ENCODE measurements at regions not wholly inside any gene's neighbourhood (a gene's known extent, or its start where the extent isn't known, plus 50 kb on each side); places are given as distances from the start of the nearest gene placed in this dataset.

DNA sequence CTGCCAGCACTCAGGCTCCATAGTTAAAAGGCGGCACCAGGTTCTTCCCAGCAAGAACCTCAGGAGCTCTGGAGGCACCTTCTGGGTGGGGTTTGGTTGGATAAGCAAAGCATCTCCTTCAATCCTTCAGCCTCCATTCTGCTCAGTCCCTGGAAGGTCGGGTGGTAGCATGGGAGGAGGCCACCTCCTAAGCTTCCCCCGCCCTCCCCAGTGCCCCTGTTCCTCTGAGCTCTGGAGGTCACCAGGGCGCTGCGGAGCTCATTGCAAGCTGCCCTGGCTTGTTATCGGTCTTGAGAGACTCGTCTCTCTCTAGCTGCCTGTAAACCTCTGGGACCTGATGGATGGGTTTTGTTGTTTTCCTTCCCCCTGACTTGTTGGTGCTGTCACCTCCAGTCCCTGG is 124.8 kb downstream of the RPLP1 start:
- no peak for DNase-seq

DNA sequence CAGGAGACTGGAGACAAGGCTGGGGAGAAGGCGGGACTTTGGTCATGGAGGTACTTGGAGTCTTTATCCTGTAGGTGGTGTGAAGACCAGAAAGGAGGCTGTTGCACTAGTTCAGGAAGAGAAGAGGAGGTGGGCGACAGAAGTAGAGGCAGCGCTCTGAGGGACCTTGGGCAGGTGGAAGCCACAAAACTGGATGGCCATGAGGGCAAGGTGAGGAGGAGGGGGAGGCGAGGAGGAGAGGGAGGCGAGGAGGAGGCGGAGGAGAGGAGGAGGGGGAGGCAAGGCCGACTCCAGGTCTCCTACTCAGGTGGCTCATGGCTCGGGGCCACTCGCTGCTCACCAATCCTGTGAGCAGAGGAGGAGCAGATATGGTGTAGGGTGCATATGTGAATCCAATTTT is 125.6 kb downstream of the RPLP1 start:
- no peak for DNase-seq

DNA sequence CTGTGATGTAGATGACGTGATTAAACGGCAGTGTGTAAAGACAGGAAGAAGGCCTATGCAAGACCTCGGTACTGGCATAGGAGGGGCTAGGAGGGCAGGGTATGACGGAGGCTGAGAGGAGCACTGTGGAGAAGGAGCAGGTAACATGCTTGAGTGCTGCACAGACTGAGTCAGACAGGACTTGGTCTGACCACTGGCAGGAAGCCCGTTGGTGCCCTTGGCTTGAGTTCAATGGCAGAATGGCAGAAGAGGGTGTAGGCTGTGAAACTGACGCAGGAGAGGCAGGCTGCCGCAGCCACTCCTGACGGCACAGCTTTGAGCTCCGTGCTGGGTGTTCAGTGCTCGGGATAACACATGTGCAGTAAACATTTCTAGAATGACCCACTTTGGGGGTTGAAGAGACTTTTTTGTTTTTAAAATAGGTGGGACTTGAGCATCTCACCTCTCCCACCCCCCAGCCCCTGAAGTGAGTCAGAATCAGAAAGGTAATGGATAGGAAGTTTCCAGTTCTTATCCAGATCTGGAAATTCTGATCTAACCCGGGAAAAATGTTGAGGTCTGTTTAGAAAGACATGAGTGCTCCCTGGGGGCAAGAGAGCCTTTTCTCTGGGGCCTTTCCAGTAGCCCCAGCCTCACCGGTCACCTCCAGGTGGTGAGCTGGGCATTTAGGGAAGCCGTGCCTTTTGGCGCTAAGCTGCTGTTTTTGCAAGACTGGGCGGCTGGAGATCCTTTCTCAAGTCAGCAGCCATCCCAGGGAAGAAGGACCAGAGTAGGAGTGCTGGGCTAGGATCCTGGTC is 126.4 kb downstream of the RPLP1 start:
- DNase-seq = no peak

DNA sequence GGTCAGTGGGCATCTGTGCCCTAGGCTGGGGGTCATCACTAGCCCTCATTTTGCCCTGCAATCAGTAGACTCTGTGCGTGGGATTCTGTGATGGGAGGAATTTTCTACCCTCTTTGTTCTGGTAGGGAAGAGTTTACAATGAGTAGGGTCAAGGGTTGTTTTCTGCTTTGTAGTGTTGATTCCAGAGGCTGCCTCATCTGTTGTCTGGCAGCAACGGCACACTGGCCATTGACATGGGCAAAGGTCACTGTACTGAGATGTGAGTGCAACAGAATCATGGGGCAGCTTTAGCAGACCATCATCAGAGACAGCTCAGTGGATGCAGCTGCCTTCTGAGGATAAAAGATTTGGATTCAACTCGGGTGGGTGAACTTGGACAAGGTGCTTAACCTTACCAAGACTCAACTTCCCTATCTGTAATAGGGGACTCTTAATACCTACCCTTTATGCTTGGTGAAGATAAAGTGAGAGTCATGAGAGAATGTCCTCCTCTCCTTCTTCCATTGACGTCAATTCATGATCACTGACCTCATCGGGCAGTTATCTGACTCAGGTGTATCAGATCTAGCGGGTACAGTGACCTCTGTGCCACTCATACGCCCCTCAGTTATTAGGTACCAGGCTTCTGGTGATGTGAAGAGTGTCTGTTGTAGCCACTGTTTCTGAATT is 127.5 kb downstream of the RPLP1 start:
- DNase-seq = no peak

DNA sequence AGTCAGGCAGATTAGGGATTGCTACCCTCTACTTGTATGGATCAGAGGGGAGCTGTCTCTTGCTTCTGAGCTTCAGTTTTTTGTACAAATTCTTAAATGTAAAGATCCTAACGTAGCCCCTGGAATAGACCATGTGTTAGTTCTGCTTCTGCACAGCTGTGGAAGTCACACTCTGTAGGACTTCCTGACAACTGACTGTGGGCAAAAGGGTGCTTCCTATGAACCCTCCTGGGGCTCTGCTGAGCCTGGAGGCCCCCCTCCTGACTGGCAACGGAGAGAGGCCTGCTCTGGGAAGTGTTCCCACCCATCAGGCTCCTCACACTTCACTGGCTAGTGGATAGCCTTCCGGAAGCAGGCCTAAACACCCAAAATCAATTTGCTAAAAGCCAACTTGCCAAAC is 131.0 kb downstream of the RPLP1 start:
- no peak for DNase-seq

DNA sequence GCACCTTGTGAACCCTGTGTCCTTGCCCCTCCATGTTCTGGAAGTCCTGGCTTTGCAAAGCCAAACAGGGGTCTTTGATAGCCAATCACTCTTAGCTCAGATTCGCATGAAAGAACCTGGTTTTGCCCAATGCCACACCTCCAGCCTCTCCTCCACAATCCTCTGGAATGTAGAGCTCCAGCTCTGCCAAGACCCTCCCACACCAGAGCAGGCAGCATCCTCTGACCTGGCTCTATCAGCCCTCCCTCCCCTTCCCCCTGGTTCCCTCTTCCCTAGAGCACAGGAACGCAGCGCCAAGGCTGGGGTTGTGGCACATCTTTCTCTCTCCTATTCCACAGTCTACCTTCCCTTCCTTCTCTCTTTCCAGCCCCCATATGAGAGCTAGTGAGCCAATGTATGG is 133.3 kb downstream of the RPLP1 start:
- no peak for DNase-seq

DNA sequence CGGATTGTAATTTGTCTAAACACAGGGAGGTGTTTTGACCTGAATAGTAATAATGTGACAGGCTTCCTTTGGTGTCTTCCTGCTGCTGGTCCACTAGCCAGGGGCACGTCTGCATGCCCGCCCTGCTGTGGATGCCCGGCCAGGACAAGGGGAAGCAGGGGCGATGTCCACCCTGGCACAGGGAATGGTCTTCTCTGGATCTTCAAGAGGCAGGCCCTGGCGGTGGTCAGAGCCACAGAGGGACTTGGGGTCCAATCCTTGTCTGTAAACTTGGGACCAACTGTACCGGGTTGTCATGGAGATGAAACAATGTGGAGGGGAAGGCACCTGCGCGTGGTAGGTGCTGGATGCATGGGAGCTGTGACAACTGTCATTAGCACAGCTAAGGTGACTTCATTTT is 134.1 kb downstream of the RPLP1 start:
- DNase-seq = no peak

DNA sequence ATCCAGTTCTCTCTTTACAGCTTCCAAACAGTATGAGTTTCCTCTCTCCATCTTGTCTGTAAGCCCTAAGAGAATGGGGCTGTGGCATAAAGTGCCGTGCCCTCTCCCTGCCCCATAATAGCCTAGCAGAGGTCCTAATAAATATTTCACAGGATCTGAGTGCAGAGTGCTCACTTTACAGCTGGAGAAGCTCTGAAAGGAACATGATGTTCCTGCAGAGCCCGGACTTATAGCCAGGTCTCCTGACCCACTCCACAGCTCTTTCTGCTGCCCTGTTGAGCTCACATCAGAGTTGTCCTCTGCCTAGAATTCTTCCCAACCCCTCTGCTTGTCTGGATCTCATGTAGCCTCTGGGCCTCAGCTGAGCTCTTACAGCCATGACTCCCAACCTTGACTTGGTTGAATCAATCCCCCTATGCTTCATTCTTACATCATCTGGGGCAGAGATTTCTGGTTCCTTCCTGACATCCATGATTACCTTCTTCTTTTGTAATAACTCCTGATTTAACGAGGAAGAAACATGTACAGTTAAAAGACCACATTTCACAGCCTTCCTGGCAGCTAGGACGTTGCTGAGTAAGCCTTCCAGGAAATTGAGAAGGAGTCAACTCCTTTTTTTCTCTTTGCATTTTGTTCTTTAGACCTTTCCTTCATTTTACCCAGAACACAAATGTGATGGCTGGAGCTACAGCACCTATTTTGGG is 135.3 kb downstream of the RPLP1 start:
- no peak for DNase-seq

DNA sequence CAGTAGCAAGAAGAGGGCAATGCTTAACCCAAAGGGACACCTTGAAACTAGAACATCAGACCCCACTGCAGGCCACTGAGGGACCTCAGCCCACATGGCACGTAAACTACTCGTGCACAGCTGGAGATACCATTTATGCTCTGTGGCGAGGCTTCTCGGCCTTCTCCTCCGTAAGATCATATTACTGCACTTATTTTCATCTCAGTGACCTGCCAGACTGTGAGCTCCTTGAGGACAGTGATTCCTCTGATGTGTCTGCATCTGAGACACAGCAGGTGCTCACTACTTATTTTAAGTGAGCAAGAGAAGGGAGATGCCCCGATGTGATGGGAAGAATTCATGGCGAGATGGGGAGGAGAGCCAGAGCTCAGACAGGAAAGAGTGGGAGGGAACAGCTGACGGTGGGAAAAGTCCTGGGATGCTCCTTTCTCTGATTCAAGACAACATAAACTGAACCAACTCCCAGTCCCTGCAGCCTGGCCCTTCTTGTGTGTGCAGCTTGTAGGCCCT is 137.6 kb downstream of the RPLP1 start:
- DNase-seq = no peak

DNA sequence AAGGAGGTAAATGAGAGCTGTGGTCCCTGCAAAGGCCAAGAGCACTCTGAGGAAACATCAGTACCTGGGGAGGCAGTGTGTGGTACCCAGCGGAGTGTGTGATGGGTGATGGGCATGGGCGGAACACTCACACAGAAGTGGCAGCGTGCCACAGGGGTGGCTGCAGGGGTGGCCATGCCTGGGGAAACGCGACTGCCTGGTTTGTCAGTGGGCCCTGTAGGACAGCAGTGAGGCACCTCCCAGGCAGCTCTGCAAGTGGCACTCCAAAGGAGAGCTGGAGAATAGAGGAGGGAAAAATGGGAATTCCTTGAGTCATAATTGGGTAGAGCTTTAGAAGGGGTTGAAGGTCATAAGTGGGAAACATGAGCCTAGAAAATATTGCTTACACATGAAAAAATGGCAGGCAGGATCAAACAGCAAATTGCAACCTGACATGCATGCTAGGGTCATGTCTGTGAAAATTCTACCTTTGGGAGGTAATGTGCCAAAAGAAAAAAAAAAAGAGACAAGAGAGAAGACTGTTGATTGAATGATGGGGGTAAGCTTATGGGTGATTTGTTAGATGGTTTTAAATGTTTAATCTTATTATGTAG is 138.4 kb downstream of the RPLP1 start:
- DNase-seq = no peak

DNA sequence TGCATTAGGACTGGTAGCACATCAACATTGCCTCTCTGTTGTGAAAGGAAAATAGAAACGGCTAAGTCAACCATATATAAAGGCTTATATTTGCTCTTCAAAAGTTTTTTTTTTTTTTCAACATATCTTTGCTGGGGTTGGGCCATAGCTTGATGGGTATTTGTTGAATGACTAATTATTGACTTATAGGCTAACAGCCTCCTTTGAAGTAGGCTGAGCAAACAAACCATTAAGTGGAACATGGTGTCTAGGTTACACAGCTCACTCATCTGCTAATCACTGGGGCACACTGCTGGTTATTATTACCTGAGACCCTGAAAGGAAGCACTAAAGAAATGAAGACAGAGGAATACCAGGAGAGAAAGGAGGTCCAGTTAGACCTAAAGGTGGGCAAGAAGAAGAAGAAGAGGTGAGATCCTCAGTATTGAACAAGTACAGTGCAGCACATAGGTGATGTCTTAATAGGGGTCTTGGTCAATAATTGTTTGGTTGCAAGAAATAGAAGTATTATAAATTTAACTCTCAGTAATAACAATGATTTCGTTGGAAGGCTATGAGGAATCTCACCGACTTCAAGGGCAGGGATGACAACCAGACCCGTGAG is 139.4 kb downstream of the RPLP1 start:
- no peak for DNase-seq

DNA sequence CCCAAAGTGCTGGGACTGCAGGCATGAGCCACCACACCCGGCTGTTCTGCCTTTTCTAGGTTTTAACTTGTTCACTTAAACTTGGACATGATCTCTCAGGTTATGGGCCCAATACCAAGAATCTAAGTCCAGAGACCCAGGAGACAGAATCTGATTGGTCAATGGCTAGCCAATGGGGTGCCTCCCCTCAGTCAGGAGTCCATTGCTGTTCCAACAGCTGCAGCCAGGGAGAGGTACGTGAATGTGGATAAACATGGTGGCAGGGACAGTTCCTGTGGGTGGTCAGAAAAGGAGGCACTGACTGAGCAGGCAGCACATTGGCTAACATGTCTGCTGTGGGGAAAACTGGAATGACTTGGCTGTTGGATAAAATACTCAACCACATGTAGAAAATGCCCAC is 140.3 kb downstream of the RPLP1 start:
- no peak for DNase-seq

DNA sequence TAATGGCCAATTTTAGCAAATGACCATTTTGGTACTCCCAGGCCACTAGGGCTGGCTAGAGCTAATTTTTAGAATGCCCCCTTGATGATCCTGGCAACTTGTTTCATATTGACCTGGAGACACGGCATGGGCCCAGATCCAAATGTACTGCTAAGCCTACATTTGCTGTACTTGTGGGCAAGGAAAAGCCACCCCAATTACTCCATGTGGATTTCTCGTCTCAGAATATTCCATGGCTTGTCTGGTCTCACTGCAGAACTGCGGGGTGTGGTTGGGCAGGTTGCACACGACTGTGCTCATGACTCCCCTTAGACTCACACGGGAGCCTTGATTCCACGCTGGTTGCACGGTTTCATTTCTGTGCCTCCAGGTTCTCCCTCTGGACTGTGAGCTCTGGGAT is 140.9 kb downstream of the RPLP1 start:
- no peak for DNase-seq

DNA sequence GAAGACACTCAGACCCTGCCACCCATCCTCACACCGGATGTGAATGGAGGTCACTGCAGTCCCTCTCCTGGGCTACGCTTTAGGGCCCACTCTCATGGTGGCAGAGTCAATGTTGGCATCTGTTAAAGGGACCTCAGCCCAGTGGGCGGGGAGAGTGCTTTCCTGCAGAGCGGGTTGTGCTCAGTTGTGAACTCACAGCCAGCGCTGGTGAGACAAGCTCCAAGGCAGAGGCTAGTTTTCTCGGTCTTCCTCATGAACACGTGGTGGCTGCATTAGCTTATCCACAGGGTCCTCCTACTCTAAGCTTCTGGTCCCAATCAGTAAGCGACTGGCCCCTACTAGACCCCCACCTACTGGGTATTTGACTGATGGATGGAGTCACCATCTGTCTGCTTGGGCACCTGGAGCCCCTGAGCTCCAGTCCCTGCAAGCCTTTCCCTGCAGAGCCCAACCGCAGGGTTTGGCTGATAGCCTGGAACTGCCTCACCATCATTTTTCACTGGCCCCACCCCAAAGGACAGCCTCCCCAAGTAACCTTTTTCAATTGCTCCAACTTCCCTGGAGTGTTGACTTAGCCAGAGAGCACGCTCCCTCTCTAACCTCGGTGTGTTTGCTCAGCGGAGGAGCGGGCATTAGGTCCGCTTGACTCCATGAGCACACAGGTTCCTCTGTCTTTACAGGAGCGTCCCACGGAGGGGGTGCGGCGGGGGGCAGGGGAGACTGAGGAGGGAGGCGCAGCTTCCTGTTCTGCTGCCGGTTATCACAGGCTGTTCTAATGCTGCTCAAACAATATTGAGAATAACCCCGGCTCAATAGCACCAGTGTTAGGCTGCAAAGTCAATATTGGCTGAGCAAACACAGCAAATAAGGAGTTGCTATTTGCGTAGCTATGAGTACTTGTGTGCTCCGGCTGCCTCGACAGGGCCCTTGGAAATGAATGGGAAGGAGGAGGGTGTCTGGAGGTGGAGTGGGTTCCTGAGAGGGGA is 141.7 kb downstream of the RPLP1 start:
- peak; percentile 22 for DNase-seq

DNA sequence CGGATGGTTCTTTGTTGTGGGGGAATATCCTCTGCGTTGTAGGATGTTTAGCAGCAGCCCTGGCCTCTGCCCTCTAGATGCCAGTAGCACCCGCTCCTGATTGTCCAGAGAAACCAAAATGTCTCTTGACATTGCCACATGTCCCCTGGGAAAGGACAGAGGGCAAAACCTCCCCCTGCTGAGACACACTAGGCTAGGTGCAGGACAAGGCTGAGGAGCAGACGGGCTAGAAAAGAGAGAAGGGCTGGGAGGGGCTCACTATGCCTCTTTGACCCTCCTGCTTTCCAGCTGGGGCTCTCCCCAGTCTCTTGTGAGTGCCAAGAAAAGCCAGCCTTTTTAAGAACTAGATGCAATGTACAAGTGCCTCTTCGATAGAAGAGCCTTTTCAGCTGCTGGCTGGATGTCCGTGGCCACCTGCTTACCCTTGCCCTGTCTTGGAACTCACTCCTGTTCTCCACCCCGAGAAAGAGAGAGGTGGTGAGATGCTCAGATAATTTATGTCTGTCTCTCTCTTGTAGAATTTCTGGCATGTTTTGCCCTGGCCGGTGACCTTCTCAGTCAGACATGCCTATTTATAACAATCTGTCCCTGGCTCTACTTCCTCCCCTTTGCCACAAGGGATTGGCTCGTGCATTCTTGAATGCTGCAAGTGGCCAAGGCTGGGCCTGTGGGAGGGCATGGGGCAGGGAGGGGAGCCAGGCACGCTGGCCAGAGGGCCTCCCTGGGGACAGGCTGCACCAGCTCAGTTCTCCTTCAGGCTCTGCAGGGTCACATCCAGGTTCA is 142.6 kb downstream of the RPLP1 start:
- DNase-seq = no peak

DNA sequence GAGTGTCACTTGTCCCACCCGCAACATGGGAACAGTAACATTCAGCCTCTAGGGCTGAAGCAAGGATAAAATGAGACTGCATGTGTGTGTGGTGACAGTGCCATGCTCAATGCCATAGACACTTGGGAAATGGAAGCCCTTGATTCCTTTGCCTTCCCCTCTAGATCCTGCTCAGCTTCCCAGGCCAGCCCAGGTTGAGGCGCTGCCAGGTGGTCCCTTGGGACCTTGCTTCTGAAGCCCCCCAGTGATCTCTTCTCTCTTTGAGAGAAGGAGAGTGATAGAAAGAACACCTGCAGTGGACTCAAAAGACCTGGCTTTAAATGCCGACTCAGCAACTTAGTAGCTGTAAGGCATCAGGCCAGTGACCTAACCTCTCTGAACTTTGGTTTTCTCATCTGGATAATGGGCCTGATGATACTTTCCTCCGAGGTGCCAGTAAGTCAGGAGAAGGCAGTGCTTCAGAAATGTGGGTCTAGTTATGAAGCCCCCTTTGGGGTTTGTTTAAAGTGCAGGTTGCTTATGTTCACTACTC is 144.5 kb downstream of the RPLP1 start:
- no peak for DNase-seq

DNA sequence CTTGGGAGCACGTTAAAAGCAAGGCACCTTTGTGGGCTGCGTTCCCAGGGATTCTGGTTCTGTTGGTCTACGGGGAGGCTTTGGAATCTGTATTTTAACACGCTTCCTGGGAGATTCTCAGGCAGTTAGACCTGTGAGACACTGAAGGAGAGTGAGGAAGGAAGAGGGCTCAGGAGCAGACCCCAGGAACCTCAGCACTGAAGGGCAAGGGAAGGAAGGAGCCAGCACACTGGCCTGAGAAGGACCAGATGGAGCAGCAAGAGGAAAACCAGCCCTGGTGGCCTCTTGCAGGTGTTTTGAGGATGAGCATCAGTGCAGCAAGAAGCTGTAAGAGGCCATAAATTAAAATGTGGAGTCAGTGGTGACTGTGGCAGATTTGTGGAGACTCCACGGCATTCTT is 146.7 kb downstream of the RPLP1 start:
- DNase-seq = no peak

DNA sequence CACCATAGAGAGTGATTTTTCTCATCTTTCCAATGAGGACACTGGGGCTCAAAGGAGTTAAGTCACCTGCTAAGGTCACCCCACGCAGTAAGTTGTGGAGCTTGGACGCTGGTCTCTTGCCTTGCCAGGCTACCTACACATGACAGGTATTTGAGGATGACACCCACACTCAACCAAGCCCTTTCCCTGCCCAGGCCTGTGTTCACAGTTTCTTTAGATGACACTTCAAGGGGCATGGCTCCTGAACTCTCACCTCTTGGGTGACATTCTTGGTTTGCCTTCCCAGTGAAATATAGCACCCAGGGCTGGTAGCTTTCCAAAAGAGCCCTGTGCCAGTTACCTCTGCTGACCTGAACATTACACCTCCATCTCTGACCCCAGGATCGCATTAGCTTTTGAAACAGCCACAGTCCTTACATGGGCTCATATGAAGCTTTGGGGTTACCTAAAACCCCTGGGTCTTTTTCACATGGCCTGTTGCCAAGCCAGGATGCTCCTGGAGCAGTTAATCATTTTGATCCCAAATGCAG is 148.0 kb downstream of the RPLP1 start:
- no peak for DNase-seq

DNA sequence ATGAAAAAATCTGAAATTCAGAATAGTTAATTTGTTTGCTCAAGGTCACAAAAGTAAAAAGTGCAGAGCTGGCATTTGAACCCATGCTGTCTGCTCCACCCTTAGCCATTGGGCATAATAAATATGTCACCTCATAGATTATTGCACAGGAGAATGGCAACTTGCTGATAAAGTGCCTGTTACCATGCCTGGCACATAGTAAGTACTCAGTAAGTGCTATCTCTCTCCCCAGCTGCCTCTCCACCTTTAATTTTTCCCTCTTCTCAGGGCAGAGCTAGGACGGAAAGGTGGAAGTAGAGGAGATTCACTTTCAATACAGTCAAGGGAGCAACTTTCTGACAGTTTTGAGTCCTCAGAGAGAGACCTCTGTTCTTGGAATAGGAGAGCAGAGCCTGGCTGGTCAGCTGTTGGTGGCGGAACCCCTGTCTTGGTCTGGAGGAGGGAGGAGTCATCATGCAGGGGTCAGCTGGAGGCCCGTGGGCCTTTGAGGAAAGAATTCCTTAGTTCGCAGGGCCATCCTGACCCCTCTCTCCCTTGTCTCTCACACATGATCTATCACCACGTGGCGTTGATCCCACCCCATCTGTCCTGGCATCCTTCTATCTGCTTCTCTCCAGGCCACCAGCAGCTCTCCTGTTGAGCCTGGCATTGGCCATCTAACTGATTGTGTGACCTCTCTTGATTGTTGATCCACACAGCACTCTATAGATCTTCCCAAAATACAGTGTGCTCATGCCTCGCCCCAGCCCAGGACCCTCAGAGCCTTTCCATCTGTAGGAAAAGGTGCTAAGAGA is 149.3 kb downstream of the RPLP1 start:
- no peak for DNase-seq

DNA sequence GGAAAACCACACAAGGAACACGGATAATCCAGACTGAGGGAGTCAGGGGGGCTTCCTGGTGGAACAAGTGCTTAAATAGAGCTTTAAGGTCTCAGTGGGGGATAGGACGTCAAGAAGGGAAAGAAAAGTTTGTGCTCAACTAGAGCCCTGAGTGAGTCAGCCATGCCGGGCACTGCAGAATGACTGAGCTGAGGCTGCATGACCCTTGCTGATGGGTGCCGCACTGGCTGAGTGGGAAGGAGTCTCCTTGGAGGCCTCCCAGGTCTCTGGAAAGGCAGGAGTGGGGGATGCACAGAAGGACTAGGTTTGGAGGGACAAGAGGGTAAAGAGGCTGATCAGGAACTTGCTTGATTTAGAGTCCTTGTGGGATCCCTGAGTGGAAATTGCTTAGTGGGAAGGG is 150.3 kb downstream of the RPLP1 start:
- DNase-seq = no peak
